Smooth muscle cell (in vitro differentiated cells): ENCODE measurements at regions not wholly inside any gene's neighbourhood (a gene's known extent, or its start where the extent isn't known, plus 50 kb on each side); places are given as distances from the start of the nearest gene placed in this dataset.
A peak's percentile ranks its signal among the peaks of the same experiment; 100 is the strongest.
"Not testable (repeated sequence)": the region's sequence is repeated elsewhere in the genome, so short reads cannot be mapped to it uniquely, and the experiment has no call there.

ENCODE experiments used
- DNase-seq: peaks from one replicate; lab custom pipeline; 2025; ENCODE audit not compliant: unreplicated experiment; lab: John Stamatoyannopoulos, UW
- H2AFZ ChIP-seq: fragments of 200-600 bp; sonication (generic); 2 replicates; pipeline ENCODE4 v1.6.0; 2016; ENCODE audit warnings: antibody characterized with exemption, low read depth, mild to moderate bottlenecking
- H3F3A ChIP-seq: fragments of 200-600 bp; sonication (generic); 2 replicates; pipeline ENCODE4 v1.6.0; 2017; ENCODE audit warnings: antibody characterized with exemption, low read depth
- H3K27ac ChIP-seq: fragments of 200-600 bp; sonication (generic); 2 replicates; pipeline ENCODE4 v1.5.1; 2016; ENCODE audit warnings: low read depth, mild to moderate bottlenecking
- H3K27me3 ChIP-seq: fragments of 200-600 bp; sonication (generic); 2 replicates; pipeline ENCODE4 v1.6.1; 2016; ENCODE audit warnings: low read depth, mild to moderate bottlenecking
- H3K36me3 ChIP-seq: fragments of 200-600 bp; sonication (generic); 2 replicates; pipeline ENCODE4 v1.5.1; 2016; ENCODE audit warnings: low read depth
- H3K4me1 ChIP-seq: fragments of 200-600 bp; sonication (generic); 2 replicates; pipeline ENCODE4 v1.5.1; 2016; ENCODE audit warnings: low read depth
- H3K4me2 ChIP-seq: fragments of 200-600 bp; sonication (generic); 2 replicates; pipeline ENCODE4 v1.6.0; 2016; ENCODE audit warnings: mild to moderate bottlenecking
- H3K4me3 ChIP-seq: fragments of 200-600 bp; sonication (generic); 2 replicates; pipeline ENCODE4 v1.5.1; 2016; ENCODE audit warnings: mild to moderate bottlenecking
- H3K79me2 ChIP-seq: fragments of 200-600 bp; sonication (generic); 2 replicates; pipeline ENCODE4 v1.6.0; 2016; ENCODE audit warnings: low read depth, mild to moderate bottlenecking
- H3K9ac ChIP-seq: fragments of 200-600 bp; sonication (generic); 2 replicates; pipeline ENCODE4 v1.6.0; 2016; ENCODE audit warnings: low read depth
- H3K9me3 ChIP-seq: fragments of 200-600 bp; sonication (generic); replicated peaks from 2 replicates; pipeline ENCODE4 v1.5.1; 2016; ENCODE audit warnings: low read depth
- H4K20me1 ChIP-seq: fragments of 200-600 bp; sonication (generic); 2 replicates; pipeline ENCODE4 v1.6.0; 2016; ENCODE audit warnings: low read depth
- WGBS: methylation state at CpG from one replicate; pipeline ENCODE4 v1.1.7; 2016; ENCODE audit warnings: low lambda C conversion rate; 5-methylcytosine and 5-hydroxymethylcytosine counted together
- TF ChIP-seq, protein P1 (sequence below): fragments of 200-600 bp; sonication (generic); IDR thresholded peaks from 2 replicates; pipeline ENCODE4 v1.5.1; 2017; ENCODE audit warnings: borderline replicate concordance, mild to moderate bottlenecking, antibody characterized with exemption; ENCODE audit not compliant: insufficient read depth, poor library complexity, severe bottlenecking

DNA sequence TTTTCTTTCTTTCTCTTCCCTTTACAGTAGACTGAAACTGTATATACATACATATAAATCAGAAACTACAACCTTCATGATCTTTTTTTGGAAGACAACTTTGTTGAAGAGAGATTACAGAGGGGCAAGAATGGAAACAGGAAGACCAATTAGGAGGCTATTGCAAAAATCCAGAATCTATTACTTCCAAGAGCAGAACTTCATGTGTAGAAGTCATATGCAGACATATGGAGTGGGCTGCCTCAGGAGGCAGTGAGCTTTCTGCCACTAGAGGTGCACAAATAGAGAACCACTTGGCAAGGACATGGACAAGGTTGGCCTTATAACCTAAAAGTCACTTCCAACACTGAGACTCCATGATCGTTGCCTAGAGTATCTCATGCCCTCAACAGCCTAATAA lies 157.8 kb upstream of the NR4A3 start:
- H3K9me3 ChIP-seq = no peaks in the 10 kb centered on the region
- TF ChIP-seq, protein P1, sequence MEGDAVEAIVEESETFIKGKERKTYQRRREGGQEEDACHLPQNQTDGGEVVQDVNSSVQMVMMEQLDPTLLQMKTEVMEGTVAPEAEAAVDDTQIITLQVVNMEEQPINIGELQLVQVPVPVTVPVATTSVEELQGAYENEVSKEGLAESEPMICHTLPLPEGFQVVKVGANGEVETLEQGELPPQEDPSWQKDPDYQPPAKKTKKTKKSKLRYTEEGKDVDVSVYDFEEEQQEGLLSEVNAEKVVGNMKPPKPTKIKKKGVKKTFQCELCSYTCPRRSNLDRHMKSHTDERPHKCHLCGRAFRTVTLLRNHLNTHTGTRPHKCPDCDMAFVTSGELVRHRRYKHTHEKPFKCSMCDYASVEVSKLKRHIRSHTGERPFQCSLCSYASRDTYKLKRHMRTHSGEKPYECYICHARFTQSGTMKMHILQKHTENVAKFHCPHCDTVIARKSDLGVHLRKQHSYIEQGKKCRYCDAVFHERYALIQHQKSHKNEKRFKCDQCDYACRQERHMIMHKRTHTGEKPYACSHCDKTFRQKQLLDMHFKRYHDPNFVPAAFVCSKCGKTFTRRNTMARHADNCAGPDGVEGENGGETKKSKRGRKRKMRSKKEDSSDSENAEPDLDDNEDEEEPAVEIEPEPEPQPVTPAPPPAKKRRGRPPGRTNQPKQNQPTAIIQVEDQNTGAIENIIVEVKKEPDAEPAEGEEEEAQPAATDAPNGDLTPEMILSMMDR = no peak
- no peak for DNase-seq
- 96% methylated on average over 1 of the region's 1 CpG for WGBS
- H3K4me1 ChIP-seq = no peaks in the 10 kb centered on the region
- H3K27me3 ChIP-seq = no peaks in the 10 kb centered on the region
- no peak overlapping the region for H3K27ac ChIP-seq
- no peak overlapping the region for H3K4me3 ChIP-seq
- no peaks in the 10 kb centered on the region for H3F3A ChIP-seq
- no peaks in the 10 kb centered on the region for H3K36me3 ChIP-seq
- H3K79me2 ChIP-seq = no peaks in the 10 kb centered on the region
- H3K9ac ChIP-seq = no peak overlapping the region
- no peak overlapping the region for H3K4me2 ChIP-seq
- H4K20me1 ChIP-seq = no peaks in the 10 kb centered on the region
- H2AFZ ChIP-seq = no peak overlapping the region

DNA sequence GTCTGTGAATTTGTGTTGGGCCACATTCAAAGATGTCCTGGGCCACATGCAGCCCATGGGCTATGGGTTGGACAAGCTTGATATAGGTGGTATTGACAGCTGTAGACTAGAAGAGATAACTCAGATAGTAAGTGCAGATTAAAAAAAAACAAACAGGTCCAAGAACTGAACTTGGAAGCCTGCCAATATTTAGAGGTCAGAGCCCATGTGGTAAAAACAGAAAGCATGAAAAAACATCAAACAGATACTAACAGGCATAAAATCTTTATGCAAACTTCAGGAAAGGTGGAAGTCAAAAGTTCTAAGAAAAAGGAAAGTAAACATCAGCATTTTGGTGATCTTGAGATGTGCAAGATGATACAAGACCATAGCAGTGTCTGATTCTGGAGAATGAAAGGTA lies 155.1 kb upstream of the NR4A3 start:
- H3K36me3 ChIP-seq = no peaks in the 10 kb centered on the region
- H3K9ac ChIP-seq = no peak overlapping the region
- H3K9me3 ChIP-seq = no peaks in the 10 kb centered on the region
- no peaks in the 10 kb centered on the region for H3K79me2 ChIP-seq
- TF ChIP-seq, protein P1 = no peak
- no peak overlapping the region for H2AFZ ChIP-seq
- no peak overlapping the region for H3K27ac ChIP-seq
- DNase-seq = no peak
- H3K4me1 ChIP-seq = no peaks in the 10 kb centered on the region
- no peaks in the 10 kb centered on the region for H4K20me1 ChIP-seq
- H3K4me2 ChIP-seq = no peak overlapping the region
- H3K27me3 ChIP-seq = no peaks in the 10 kb centered on the region
- H3F3A ChIP-seq = no peaks in the 10 kb centered on the region
- no peak overlapping the region for H3K4me3 ChIP-seq

DNA sequence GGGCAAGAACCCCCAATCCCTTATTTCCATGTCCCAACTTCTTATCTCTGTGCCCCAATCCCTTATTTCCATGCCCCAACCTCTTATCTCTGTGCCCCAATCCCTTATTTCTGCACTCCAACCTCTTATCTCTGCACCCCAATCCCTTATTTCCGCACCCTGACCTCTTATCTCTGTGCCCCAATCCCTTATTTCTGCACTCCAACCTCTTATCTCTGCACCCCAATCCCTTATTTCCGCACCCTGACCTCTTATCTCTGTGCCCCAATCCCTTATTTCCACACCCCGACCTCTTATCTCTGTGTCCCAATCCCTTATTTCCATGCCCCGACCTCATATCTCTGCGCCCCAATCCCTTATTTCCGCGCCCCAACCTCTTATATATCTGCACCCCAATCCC lies 150.8 kb upstream of the NR4A3 start:
- H3K4me2 ChIP-seq, H3K27ac ChIP-seq, H3F3A ChIP-seq, H3K27me3 ChIP-seq, DNase-seq, H3K4me1 ChIP-seq, H3K4me3 ChIP-seq, H3K9me3 ChIP-seq, H4K20me1 ChIP-seq, H3K79me2 ChIP-seq, H3K36me3 ChIP-seq, H3K9ac ChIP-seq, H2AFZ ChIP-seq: not testable (repeated sequence)
- 94% methylated on average over 7 of the region's 7 CpGs for WGBS

DNA sequence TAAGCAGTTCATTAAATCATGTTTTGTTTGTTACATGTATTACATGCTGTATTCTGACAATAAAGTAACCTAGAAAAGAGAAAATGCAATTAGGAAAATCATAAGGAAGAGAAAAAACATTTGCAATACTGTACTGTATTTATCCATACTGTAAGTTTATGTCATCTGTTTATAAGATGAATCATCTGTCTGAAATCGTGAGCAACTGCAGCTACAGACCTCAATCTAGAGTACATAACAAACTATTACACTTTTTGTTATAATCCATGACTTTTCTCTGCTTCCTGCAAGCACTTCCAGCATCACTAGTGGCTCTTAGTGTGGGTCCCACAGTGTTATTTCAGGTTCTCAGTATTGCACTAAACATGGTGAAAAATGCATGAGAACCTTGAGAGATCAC lies 144.4 kb upstream of the NR4A3 start:
- no peak overlapping the region for H3K9ac ChIP-seq
- no peak overlapping the region for H3K4me2 ChIP-seq
- H3K27me3 ChIP-seq = no peaks in the 10 kb centered on the region
- DNase-seq = no peak
- no peaks in the 10 kb centered on the region for H3K4me1 ChIP-seq
- H3K4me3 ChIP-seq = no peak overlapping the region
- no peaks in the 10 kb centered on the region for H3K9me3 ChIP-seq
- no peaks in the 10 kb centered on the region for H4K20me1 ChIP-seq
- no peaks in the 10 kb centered on the region for H3K79me2 ChIP-seq
- peak overlapping the region; percentile 8 for H3K27ac ChIP-seq
- H3K36me3 ChIP-seq = no peaks in the 10 kb centered on the region
- 27% methylated on average over 1 of the region's 1 CpG for WGBS
- H2AFZ ChIP-seq = no peak overlapping the region
- TF ChIP-seq, protein P1 = no peak
- no peaks in the 10 kb centered on the region for H3F3A ChIP-seq
